ENCODE measurements at regions not wholly inside any gene's neighbourhood (a gene's known extent, or its start where the extent isn't known, plus 50 kb on each side); places are given as distances from the start of the nearest gene placed in this dataset.

GRCh38 chr4:15320121-15320678, 107.6 kb upstream of the C1QTNF7 start:
- TF ChIP-seq CTCF (IDR thresholded peaks at IDR 0.05; ENCODE audit: partially characterized antibody, unreplicated experiment) = no peak
- H3K4me3 Mint-ChIP-seq (ENCODE audit: unreplicated experiment) = no peak overlapping the region
- no peaks in the 10 kb centered on the region for H3K4me1 Mint-ChIP-seq (ENCODE audit: low read depth, unreplicated experiment)
- no peaks in the 10 kb centered on the region for H3K9me3 Mint-ChIP-seq (ENCODE audit: unreplicated experiment)
- H3K36me3 Mint-ChIP-seq (ENCODE audit: unreplicated experiment) = no peaks in the 10 kb centered on the region
- no peak overlapping the region for H3K27ac Mint-ChIP-seq (ENCODE audit: unreplicated experiment)
- no peak for DNase-seq
- no peaks in the 10 kb centered on the region for H3K27me3 Mint-ChIP-seq (ENCODE audit: unreplicated experiment)

- Mint-ChIP-seq H3K27me3 (ENCODE audit: unreplicated experiment) (no peaks in the 10 kb centered on the region), H3K27ac (ENCODE audit: unreplicated experiment) (no peak overlapping the region), H3K36me3 (ENCODE audit: unreplicated experiment) (no peaks in the 10 kb centered on the region), H3K9me3 (ENCODE audit: unreplicated experiment) (no peaks in the 10 kb centered on the region), H3K4me3 (ENCODE audit: unreplicated experiment) (no peak overlapping the region), H3K4me1 (ENCODE audit: low read depth, unreplicated experiment) (no peaks in the 10 kb centered on the region)
- no peak for DNase-seq
- no peak for TF ChIP-seq CTCF (IDR thresholded peaks at IDR 0.05; ENCODE audit: partially characterized antibody, unreplicated experiment)
These were observed 105.8 kb upstream of the C1QTNF7 start for GRCh38 chr4:15322006-15322405.

GRCh38 chr4:15325987-15326386, 101.8 kb upstream of the C1QTNF7 start:
- no peak for DNase-seq
- Mint-ChIP-seq H3K27ac (ENCODE audit: unreplicated experiment) (no peak overlapping the region), H3K9me3 (ENCODE audit: unreplicated experiment) (no peaks in the 10 kb centered on the region), H3K27me3 (ENCODE audit: unreplicated experiment) (no peaks in the 10 kb centered on the region), H3K4me3 (ENCODE audit: unreplicated experiment) (no peak overlapping the region), H3K36me3 (ENCODE audit: unreplicated experiment) (no peaks in the 10 kb centered on the region), H3K4me1 (ENCODE audit: low read depth, unreplicated experiment) (no peaks in the 10 kb centered on the region)
- TF ChIP-seq CTCF (IDR thresholded peaks at IDR 0.05; ENCODE audit: partially characterized antibody, unreplicated experiment) = no peak

- no peak for DNase-seq
- H3K4me3 Mint-ChIP-seq (ENCODE audit: unreplicated experiment) = no peak overlapping the region
- no peak overlapping the region for H3K27ac Mint-ChIP-seq (ENCODE audit: unreplicated experiment)
- H3K27me3 Mint-ChIP-seq (ENCODE audit: unreplicated experiment) = no peaks in the 10 kb centered on the region
- no peaks in the 10 kb centered on the region for H3K36me3 Mint-ChIP-seq (ENCODE audit: unreplicated experiment)
- no peaks in the 10 kb centered on the region for H3K9me3 Mint-ChIP-seq (ENCODE audit: unreplicated experiment)
- TF ChIP-seq CTCF (IDR thresholded peaks at IDR 0.05; ENCODE audit: partially characterized antibody, unreplicated experiment) = no peak
- no peaks in the 10 kb centered on the region for H3K4me1 Mint-ChIP-seq (ENCODE audit: low read depth, unreplicated experiment)
These were observed 100.2 kb upstream of the C1QTNF7 start for GRCh38 chr4:15327311-15328298.

- DNase-seq = no peak
- Mint-ChIP-seq H3K36me3 (ENCODE audit: unreplicated experiment) (no peaks in the 10 kb centered on the region), H3K9me3 (ENCODE audit: unreplicated experiment) (no peaks in the 10 kb centered on the region), H3K27me3 (ENCODE audit: unreplicated experiment) (no peaks in the 10 kb centered on the region), H3K4me3 (ENCODE audit: unreplicated experiment) (no peak overlapping the region), H3K27ac (ENCODE audit: unreplicated experiment) (no peak overlapping the region), H3K4me1 (ENCODE audit: low read depth, unreplicated experiment) (no peaks in the 10 kb centered on the region)
- TF ChIP-seq CTCF (IDR thresholded peaks at IDR 0.05; ENCODE audit: partially characterized antibody, unreplicated experiment) = no peak
These were observed 95.9 kb upstream of the C1QTNF7 start for GRCh38 chr4:15331930-15332329.

Data from glutamatergic neuron (in vitro differentiated cells).